Ishikawa (cell line): ENCODE measurements at regions not wholly inside any gene's neighbourhood (a gene's known extent, or its start where the extent isn't known, plus 50 kb on each side); places are given as distances from the start of the nearest gene placed in this dataset.

Experiments
- CEBPB ChIP-seq: IDR thresholded peaks from 2 replicates; pipeline ENCODE4 v1.6.1; 2012
- CREB1 ChIP-seq: IDR thresholded peaks from 2 replicates; pipeline ENCODE4 v1.6.1; 2012; ENCODE audit warnings: low read depth
- EGR1 ChIP-seq: IDR thresholded peaks from 2 replicates; pipeline ENCODE4 v1.6.1; 2012
- EP300 ChIP-seq: IDR thresholded peaks from 2 replicates; pipeline ENCODE4 v1.6.1; 2012; ENCODE audit warnings: borderline replicate concordance
- FOXM1 ChIP-seq: IDR thresholded peaks from 2 replicates; pipeline ENCODE4 v1.6.1; 2012; ENCODE audit warnings: low read depth, borderline replicate concordance
- NFIC ChIP-seq: IDR thresholded peaks from 2 replicates; pipeline ENCODE4 v1.6.1; 2012
- RAD21 ChIP-seq: IDR thresholded peaks from 2 replicates; pipeline ENCODE4 v1.6.1; 2012; ENCODE audit warnings: low read depth
- REST ChIP-seq: IDR thresholded peaks from 2 replicates; pipeline ENCODE4 v1.6.1; 2012; ENCODE audit warnings: low read depth, mild to moderate bottlenecking
- TAF1 ChIP-seq: IDR thresholded peaks from 2 replicates; pipeline ENCODE4 v1.6.1; 2012; ENCODE audit warnings: low read depth, mild to moderate bottlenecking
- TEAD4 ChIP-seq: IDR thresholded peaks from 2 replicates; pipeline ENCODE4 v1.6.1; 2012
- YY1 ChIP-seq: IDR thresholded peaks from 2 replicates; pipeline ENCODE4 v1.6.1; 2012; ENCODE audit warnings: low read depth
- ZBTB7A ChIP-seq: IDR thresholded peaks from 2 replicates; pipeline ENCODE4 v1.6.1; 2012; ENCODE audit warnings: low read depth
- TF ChIP-seq, protein P1 (sequence below): IDR thresholded peaks from 2 replicates; pipeline ENCODE4 v1.6.1; 2012
- TF ChIP-seq, protein P2 (sequence below): IDR thresholded peaks from 2 replicates; pipeline ENCODE4 v1.6.1; 2012

- TF ChIP-seq REST (no peak), CEBPB (no peak), EP300 (no peak), TAF1 (no peak), EGR1 (no peak), NFIC (no peak), ZBTB7A (no peak), TEAD4 (no peak), YY1 (no peak), FOXM1 (no peak), RAD21 (no peak), CREB1 (no peak)
- TF ChIP-seq, protein P1, sequence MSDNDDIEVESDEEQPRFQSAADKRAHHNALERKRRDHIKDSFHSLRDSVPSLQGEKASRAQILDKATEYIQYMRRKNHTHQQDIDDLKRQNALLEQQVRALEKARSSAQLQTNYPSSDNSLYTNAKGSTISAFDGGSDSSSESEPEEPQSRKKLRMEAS = no peak
- TF ChIP-seq, protein P2, sequence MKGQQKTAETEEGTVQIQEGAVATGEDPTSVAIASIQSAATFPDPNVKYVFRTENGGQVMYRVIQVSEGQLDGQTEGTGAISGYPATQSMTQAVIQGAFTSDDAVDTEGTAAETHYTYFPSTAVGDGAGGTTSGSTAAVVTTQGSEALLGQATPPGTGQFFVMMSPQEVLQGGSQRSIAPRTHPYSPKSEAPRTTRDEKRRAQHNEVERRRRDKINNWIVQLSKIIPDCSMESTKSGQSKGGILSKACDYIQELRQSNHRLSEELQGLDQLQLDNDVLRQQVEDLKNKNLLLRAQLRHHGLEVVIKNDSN = no peak
Observed at GRCh38 chr3:69547461-69547880, 161.6 kb upstream of the FRMD4B start.
